ENCODE measurements at regions not wholly inside any gene's neighbourhood (a gene's known extent, or its start where the extent isn't known, plus 50 kb on each side); places are given as distances from the start of the nearest gene placed in this dataset.

GRCh38 chr5:98599016-98599415 lies 174.4 kb upstream of the RGMB start:
- no peak for DNase-seq
- Histone ChIP-seq H3K9me3 (ENCODE audit: control insufficient read depth, low read length) (peaks cover 1% of the 10 kb centered on the region), H3K4me1 (ENCODE audit: control insufficient read depth in 1 of 2, insufficient read depth in 2 of 2, low read length in 2 of 2) (no peaks in the 10 kb centered on the region), H3K27ac (ENCODE audit: low read depth in 1 of 2, low read length in 2 of 2) (no peak overlapping the region), H3K27me3 (ENCODE audit: control insufficient read depth in 1 of 2, insufficient read depth in 2 of 2, low read length in 1 of 2) (no peaks in the 10 kb centered on the region), H3K4me3 (ENCODE audit: low read length in 2 of 2) (no peak overlapping the region), H3K36me3 (ENCODE audit: control insufficient read depth in 1 of 2, insufficient read depth in 2 of 2, low read length in 1 of 2) (no peaks in the 10 kb centered on the region)
- WGBS, 2 donors: 84% methylated on average over 1 of the region's 1 CpG
- intact Hi-C loops (cut with DNase I): no loop called here
- no peak for ATAC-seq (ENCODE audit: low FRiP score)

- DNase-seq: no peak
- intact Hi-C loops (cut with DNase I): no loop called here
- Histone ChIP-seq H3K27me3 (ENCODE audit: control insufficient read depth in 1 of 2, insufficient read depth in 2 of 2, low read length in 1 of 2) (no peaks in the 10 kb centered on the region), H3K36me3 (ENCODE audit: control insufficient read depth in 1 of 2, insufficient read depth in 2 of 2, low read length in 1 of 2) (no peaks in the 10 kb centered on the region), H3K4me1 (ENCODE audit: control insufficient read depth in 1 of 2, insufficient read depth in 2 of 2, low read length in 2 of 2) (no peaks in the 10 kb centered on the region), H3K9me3 (ENCODE audit: control insufficient read depth, low read length) (peaks cover 1% of the 10 kb centered on the region), H3K27ac (ENCODE audit: low read depth in 1 of 2, low read length in 2 of 2) (no peak overlapping the region), H3K4me3 (ENCODE audit: low read length in 2 of 2) (no peak overlapping the region)
- no peak for ATAC-seq (ENCODE audit: low FRiP score)
Observed at GRCh38 chr5:98602534-98603112, 170.8 kb upstream of the RGMB start.

GRCh38 chr5:98603456-98603855 lies 170.0 kb upstream of the RGMB start:
- H3K27ac ChIP-seq (ENCODE audit: low read depth in 1 of 2, low read length in 2 of 2): no peak overlapping the region
- H3K36me3 ChIP-seq (ENCODE audit: control insufficient read depth in 1 of 2, insufficient read depth in 2 of 2, low read length in 1 of 2): no peaks in the 10 kb centered on the region
- 69 to 92% methylated on average over 2 of the region's 2 CpGs for WGBS, 2 donors
- H3K27me3 ChIP-seq (ENCODE audit: control insufficient read depth in 1 of 2, insufficient read depth in 2 of 2, low read length in 1 of 2): no peaks in the 10 kb centered on the region
- H3K4me1 ChIP-seq (ENCODE audit: control insufficient read depth in 1 of 2, insufficient read depth in 2 of 2, low read length in 2 of 2): no peaks in the 10 kb centered on the region
- intact Hi-C loops (cut with DNase I): no loop called here
- peaks cover 1% of the 10 kb centered on the region for H3K9me3 ChIP-seq (ENCODE audit: control insufficient read depth, low read length)
- ATAC-seq (ENCODE audit: low FRiP score): no peak
- no peak for DNase-seq
- H3K4me3 ChIP-seq (ENCODE audit: low read length in 2 of 2): no peak overlapping the region

- no peaks in the 10 kb centered on the region for H3K27me3 ChIP-seq (ENCODE audit: control insufficient read depth in 1 of 2, insufficient read depth in 2 of 2, low read length in 1 of 2)
- H3K4me1 ChIP-seq (ENCODE audit: control insufficient read depth in 1 of 2, insufficient read depth in 2 of 2, low read length in 2 of 2): no peaks in the 10 kb centered on the region
- ATAC-seq (ENCODE audit: low FRiP score) (no peak), DNase-seq (no peak)
- no peak overlapping the region for H3K4me3 ChIP-seq (ENCODE audit: low read length in 2 of 2)
- 3 to 18% methylated on average over 1 of the region's 1 CpG for WGBS, 2 donors
- intact Hi-C loops (cut with DNase I): no loop called here
- no peak overlapping the region for H3K27ac ChIP-seq (ENCODE audit: low read depth in 1 of 2, low read length in 2 of 2)
- H3K36me3 ChIP-seq (ENCODE audit: control insufficient read depth in 1 of 2, insufficient read depth in 2 of 2, low read length in 1 of 2): no peaks in the 10 kb centered on the region
- peaks cover 1% of the 10 kb centered on the region for H3K9me3 ChIP-seq (ENCODE audit: control insufficient read depth, low read length)
Observed at GRCh38 chr5:98604301-98604700, 169.2 kb upstream of the RGMB start.

GRCh38 chr5:98604721-98605425 lies 168.6 kb upstream of the RGMB start:
- WGBS, 2 donors: 34 to 41% methylated on average over 4 of the region's 4 CpGs
- H3K4me1 ChIP-seq (ENCODE audit: control insufficient read depth in 1 of 2, insufficient read depth in 2 of 2, low read length in 2 of 2): no peaks in the 10 kb centered on the region
- no peak overlapping the region for H3K27ac ChIP-seq (ENCODE audit: low read depth in 1 of 2, low read length in 2 of 2)
- peaks cover 1% of the 10 kb centered on the region for H3K9me3 ChIP-seq (ENCODE audit: control insufficient read depth, low read length)
- ATAC-seq (ENCODE audit: low FRiP score) (no peak), DNase-seq (no peak)
- no peaks in the 10 kb centered on the region for H3K36me3 ChIP-seq (ENCODE audit: control insufficient read depth in 1 of 2, insufficient read depth in 2 of 2, low read length in 1 of 2)
- H3K4me3 ChIP-seq (ENCODE audit: low read length in 2 of 2): no peak overlapping the region
- H3K27me3 ChIP-seq (ENCODE audit: control insufficient read depth in 1 of 2, insufficient read depth in 2 of 2, low read length in 1 of 2): no peaks in the 10 kb centered on the region
- intact Hi-C loops (cut with DNase I): no loop called here

- Histone ChIP-seq H3K4me1 (ENCODE audit: control insufficient read depth in 1 of 2, insufficient read depth in 2 of 2, low read length in 2 of 2) (no peaks in the 10 kb centered on the region), H3K4me3 (ENCODE audit: low read length in 2 of 2) (no peak overlapping the region), H3K9me3 (ENCODE audit: control insufficient read depth, low read length) (peaks cover 1% of the 10 kb centered on the region), H3K27ac (ENCODE audit: low read depth in 1 of 2, low read length in 2 of 2) (no peak overlapping the region), H3K27me3 (ENCODE audit: control insufficient read depth in 1 of 2, insufficient read depth in 2 of 2, low read length in 1 of 2) (no peaks in the 10 kb centered on the region), H3K36me3 (ENCODE audit: control insufficient read depth in 1 of 2, insufficient read depth in 2 of 2, low read length in 1 of 2) (no peaks in the 10 kb centered on the region)
- DNase-seq (no peak), ATAC-seq (ENCODE audit: low FRiP score) (no peak)
- intact Hi-C loops (cut with DNase I): no loop called here
- 68 to 70% methylated on average over 1 of the region's 1 CpG for whole genome bisulfite sequencing, 2 donors
Observed at GRCh38 chr5:98605426-98605825, 168.0 kb upstream of the RGMB start.

GRCh38 chr5:98606961-98607360 lies 166.5 kb upstream of the RGMB start:
- H3K4me3 ChIP-seq (ENCODE audit: low read length in 2 of 2): no peak overlapping the region
- WGBS, 2 donors: 56 to 78% methylated on average over 2 of the region's 2 CpGs
- no peaks in the 10 kb centered on the region for H3K27me3 ChIP-seq (ENCODE audit: control insufficient read depth in 1 of 2, insufficient read depth in 2 of 2, low read length in 1 of 2)
- ATAC-seq (ENCODE audit: low FRiP score) (no peak), DNase-seq (no peak)
- H3K9me3 ChIP-seq (ENCODE audit: control insufficient read depth, low read length): no peaks in the 10 kb centered on the region
- H3K27ac ChIP-seq (ENCODE audit: low read depth in 1 of 2, low read length in 2 of 2): no peak overlapping the region
- no peaks in the 10 kb centered on the region for H3K36me3 ChIP-seq (ENCODE audit: control insufficient read depth in 1 of 2, insufficient read depth in 2 of 2, low read length in 1 of 2)
- no peaks in the 10 kb centered on the region for H3K4me1 ChIP-seq (ENCODE audit: control insufficient read depth in 1 of 2, insufficient read depth in 2 of 2, low read length in 2 of 2)
- intact Hi-C loops (cut with DNase I): no loop called here

- Histone ChIP-seq H3K27me3 (ENCODE audit: control insufficient read depth in 1 of 2, insufficient read depth in 2 of 2, low read length in 1 of 2) (no peaks in the 10 kb centered on the region), H3K27ac (ENCODE audit: low read depth in 1 of 2, low read length in 2 of 2) (no peak overlapping the region), H3K36me3 (ENCODE audit: control insufficient read depth in 1 of 2, insufficient read depth in 2 of 2, low read length in 1 of 2) (no peaks in the 10 kb centered on the region), H3K4me3 (ENCODE audit: low read length in 2 of 2) (no peak overlapping the region), H3K4me1 (ENCODE audit: control insufficient read depth in 1 of 2, insufficient read depth in 2 of 2, low read length in 2 of 2) (no peaks in the 10 kb centered on the region), H3K9me3 (ENCODE audit: control insufficient read depth, low read length) (no peaks in the 10 kb centered on the region)
- intact Hi-C loops (cut with DNase I): no loop called here
- ATAC-seq (ENCODE audit: low FRiP score) (no peak), DNase-seq (no peak)
- 49 to 64% methylated on average over 3 of the region's 3 CpGs for WGBS, 2 donors
Observed at GRCh38 chr5:98608052-98608451, 165.4 kb upstream of the RGMB start.

- Histone ChIP-seq H3K27ac (ENCODE audit: low read depth in 1 of 2, low read length in 2 of 2) (no peak overlapping the region), H3K36me3 (ENCODE audit: control insufficient read depth in 1 of 2, insufficient read depth in 2 of 2, low read length in 1 of 2) (no peaks in the 10 kb centered on the region), H3K27me3 (ENCODE audit: control insufficient read depth in 1 of 2, insufficient read depth in 2 of 2, low read length in 1 of 2) (no peaks in the 10 kb centered on the region), H3K4me1 (ENCODE audit: control insufficient read depth in 1 of 2, insufficient read depth in 2 of 2, low read length in 2 of 2) (no peaks in the 10 kb centered on the region), H3K9me3 (ENCODE audit: control insufficient read depth, low read length) (no peaks in the 10 kb centered on the region), H3K4me3 (ENCODE audit: low read length in 2 of 2) (no peak overlapping the region)
- DNase-seq (no peak), ATAC-seq (ENCODE audit: low FRiP score) (no peak)
- 35 to 56% methylated on average over 1 of the region's 1 CpG for WGBS, 2 donors
- intact Hi-C loops (cut with DNase I): no loop called here
Observed at GRCh38 chr5:98614341-98614740, 159.1 kb upstream of the RGMB start.

All from aorta (tissue), 5 donors.